GM23338 (cell line): ENCODE measurements at regions not wholly inside any gene's neighbourhood (a gene's known extent, or its start where the extent isn't known, plus 50 kb on each side); places are given as distances from the start of the nearest gene placed in this dataset.

Experiments used
- ATAC-seq: fragments of 200-7000 bp; cut with Tn5 transposase; 3 replicates; pipeline ENCODE4 v1.9.1; 2020
- DNase-seq: peaks from one replicate; pipeline ENCODE4 v3.0.0-alpha.2; 2015; ENCODE audit warnings: low spot score
- H2AFZ ChIP-seq: fragments of 200-600 bp; sonication (generic); 2 replicates; pipeline ENCODE4 v1.8.0; 2016; ENCODE audit warnings: antibody characterized with exemption, mild to moderate bottlenecking, moderate library complexity
- H3F3A ChIP-seq: fragments of 200-600 bp; sonication (generic); replicated peaks from 2 replicates; pipeline ENCODE4 v1.8.0; 2017; ENCODE audit warnings: antibody characterized with exemption, mixed run types, low read depth
- H3K27ac ChIP-seq: fragments of 200-600 bp; sonication (generic); 2 replicates; pipeline ENCODE4 v1.6.1; 2016; ENCODE audit warnings: low read depth
- H3K27me3 ChIP-seq: fragments of 200-600 bp; sonication (generic); 2 replicates; pipeline ENCODE4 v1.8.0; 2016; ENCODE audit warnings: mild to moderate bottlenecking, mixed run types, moderate library complexity; ENCODE audit not compliant: insufficient read depth
- H3K36me3 ChIP-seq: fragments of 200-600 bp; sonication (generic); 2 replicates; pipeline ENCODE4 v1.8.0; 2016; ENCODE audit warnings: mild to moderate bottlenecking; ENCODE audit not compliant: insufficient read depth
- H3K4me1 ChIP-seq: fragments of 200-600 bp; sonication (generic); 2 replicates; pipeline ENCODE4 v1.8.0; 2016; ENCODE audit warnings: mild to moderate bottlenecking, moderate library complexity; ENCODE audit not compliant: insufficient read depth
- H3K4me2 ChIP-seq: fragments of 200-600 bp; sonication (generic); 2 replicates; pipeline ENCODE4 v1.7.1; 2017; ENCODE audit warnings: mixed run types
- H3K4me3 ChIP-seq: fragments of 200-600 bp; sonication (generic); 2 replicates; pipeline ENCODE4 v1.6.1; 2016; ENCODE audit warnings: mixed run types
- H3K79me2 ChIP-seq: fragments of 200-600 bp; sonication (generic); replicated peaks from 2 replicates; pipeline ENCODE4 v1.8.0; 2017; ENCODE audit warnings: mild to moderate bottlenecking; ENCODE audit not compliant: insufficient read depth
- H3K9me2 ChIP-seq: fragments of 200-600 bp; sonication (generic); 2 replicates; pipeline ENCODE4 v1.8.0; 2017; ENCODE audit not compliant: insufficient read depth
- H4K20me1 ChIP-seq: fragments of 200-600 bp; sonication (generic); replicated peaks from 2 replicates; pipeline ENCODE4 v1.8.0; 2017; ENCODE audit warnings: mild to moderate bottlenecking; ENCODE audit not compliant: insufficient read depth
- H3K27ac Mint-ChIP-seq: 2 replicates; pipeline ENCODE4 v1.8.0; 2020; ENCODE audit warnings: inconsistent platforms, mild to moderate bottlenecking, moderate library complexity, mixed read lengths
- H3K27me3 Mint-ChIP-seq: 3 replicates; pipeline ENCODE4 v1.8.0; 2022; ENCODE audit warnings: low read depth, mild to moderate bottlenecking, moderate library complexity, mixed read lengths, inconsistent platforms; ENCODE audit not compliant: insufficient read depth, poor library complexity
- H3K36me3 Mint-ChIP-seq: 3 replicates; pipeline ENCODE4 v1.8.0; 2021; ENCODE audit warnings: low read depth, mild to moderate bottlenecking, inconsistent platforms, moderate library complexity, mixed read lengths
- H3K4me1 Mint-ChIP-seq: 3 replicates; pipeline ENCODE4 v1.8.0; 2020; ENCODE audit warnings: mild to moderate bottlenecking, inconsistent platforms, mixed read lengths
- H3K4me3 Mint-ChIP-seq: 3 replicates; pipeline ENCODE4 v1.8.0; 2021; ENCODE audit warnings: moderate library complexity, mild to moderate bottlenecking, inconsistent platforms, mixed read lengths
- H3K9me3 Mint-ChIP-seq: 3 replicates; pipeline ENCODE4 v1.8.0; 2020; ENCODE audit warnings: moderate library complexity, mild to moderate bottlenecking, inconsistent platforms, mixed read lengths
- CREB1 ChIP-seq: fragments of 250-450 bp; sonication (Bioruptor Pico); IDR thresholded peaks from 2 replicates; pipeline ENCODE4 v1.5.0; 2020; ENCODE audit warnings: low read depth, mild to moderate bottlenecking, moderate library complexity
- EZH2 ChIP-seq: fragments of 200-600 bp; sonication (generic); IDR thresholded peaks from one replicate; pipeline ENCODE4 v1.8.0; 2017; ENCODE audit warnings: antibody characterized with exemption, mild to moderate bottlenecking, low read depth; ENCODE audit not compliant: unreplicated experiment
- NANOG ChIP-seq: IDR thresholded peaks from 2 replicates; pipeline ENCODE4 v1.6.1; 2016; ENCODE audit warnings: antibody characterized with exemption, borderline replicate concordance
- POLR2AphosphoS5 ChIP-seq: IDR thresholded peaks from 2 replicates; pipeline ENCODE4 v1.6.1; 2016; ENCODE audit warnings: antibody characterized with exemption, low read depth
- STAT1 ChIP-seq: IDR thresholded peaks from one replicate; pipeline ENCODE4 v1.6.1; 2016; ENCODE audit warnings: antibody characterized with exemption; ENCODE audit not compliant: unreplicated experiment
- ZNF114 ChIP-seq: fragments of 250-450 bp; sonication (Bioruptor Pico); IDR thresholded peaks from 2 replicates; pipeline ENCODE4 v1.5.0; 2020; ENCODE audit warnings: mild to moderate bottlenecking, moderate library complexity
- ZNF331 ChIP-seq: fragments of 250-450 bp; sonication (Bioruptor Pico); IDR thresholded peaks from 2 replicates; pipeline ENCODE4 v1.5.0; 2020; ENCODE audit warnings: low read depth, mild to moderate bottlenecking, moderate library complexity
- TF ChIP-seq, protein P1 (sequence below): fragments of 250-450 bp; sonication (Bioruptor Pico); IDR thresholded peaks from 2 replicates; pipeline ENCODE4 v1.5.0; 2020; ENCODE audit warnings: mild to moderate bottlenecking, moderate library complexity
- TF ChIP-seq, protein P2 (sequence below), 2 experiments: fragments of 200-600 bp in 1 of 2; sonication (generic) in 1 of 2; conservative IDR thresholded peaks; 2 replicates each; pipeline versions ENCODE4 v1.5.1 to v1.6.1; 2016 to 2017; ENCODE audit warnings: antibody characterized with exemption in 2 of 2, low read depth in 2 of 2, mild to moderate bottlenecking in 2 of 2, moderate library complexity in 1 of 2
- TF ChIP-seq, protein P3 (sequence below): IDR thresholded peaks from 2 replicates; pipeline ENCODE4 v1.6.1; 2016; ENCODE audit warnings: antibody characterized with exemption

DNA sequence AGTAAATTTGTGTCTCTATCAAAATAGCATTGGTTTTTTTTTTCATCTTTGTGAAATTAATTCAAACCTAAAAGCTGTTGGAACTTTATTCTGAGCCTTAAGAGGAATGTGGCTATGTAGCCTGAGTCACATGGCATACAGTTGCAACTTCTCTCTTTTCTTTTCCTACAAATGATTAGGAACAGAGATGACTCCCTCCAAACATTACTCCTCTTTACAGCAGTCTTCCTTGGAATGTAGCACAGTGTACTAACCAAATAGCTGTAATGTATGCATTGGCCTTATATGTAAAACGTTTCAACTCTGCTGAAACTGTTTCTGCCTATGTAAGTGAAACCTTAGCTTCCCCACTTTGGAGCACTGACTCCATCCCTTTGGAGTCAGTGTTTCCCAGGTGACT, 100.9 kb upstream of the MAP1B start:
- H3K4me2 ChIP-seq, result no peak overlapping the region
- ATAC-seq, result no peak
- H3K27me3 ChIP-seq, result no peaks in the 10 kb centered on the region

DNA sequence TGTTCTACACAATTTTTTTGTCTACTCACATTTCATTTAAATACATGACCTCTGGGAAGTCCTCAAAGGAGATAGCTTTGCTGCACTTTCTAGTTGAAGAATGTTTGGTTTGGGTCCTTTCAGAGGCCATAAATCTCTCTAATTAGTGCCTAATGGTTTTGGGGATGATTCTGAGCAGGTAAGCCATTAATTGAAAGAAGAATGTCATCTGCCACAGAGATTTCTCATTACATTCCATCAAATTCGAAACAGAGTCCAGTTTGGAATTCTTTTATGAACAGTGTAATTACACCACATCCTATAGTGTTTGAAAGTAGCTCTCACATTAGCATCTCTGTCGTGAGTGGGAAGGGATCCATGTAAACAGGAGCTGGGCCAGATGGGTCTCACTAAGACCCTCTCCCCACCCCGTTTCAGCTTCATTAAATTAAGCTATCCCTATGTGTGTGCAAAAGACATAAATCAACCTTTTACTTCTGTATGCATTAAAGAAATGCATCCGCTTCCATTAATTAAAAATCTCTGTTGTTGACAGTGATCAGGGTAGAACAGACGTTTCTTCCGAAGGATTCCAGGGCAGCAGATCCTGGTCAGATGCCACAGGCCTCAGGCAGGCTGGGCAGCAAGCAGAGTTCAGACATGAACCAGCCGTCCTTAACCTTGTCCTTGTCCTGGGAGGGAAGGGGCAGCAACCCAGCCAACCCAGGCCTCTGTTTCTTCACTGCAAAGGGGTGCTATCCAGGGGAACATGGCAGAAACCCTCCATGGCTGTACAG, 99.8 kb upstream of the MAP1B start:
- Histone ChIP-seq H3K4me1 (peaks cover 19% of the 10 kb centered on the region; the same call in 1 of the 2 replicates), H2AFZ (no peak overlapping the region; the same call in 1 of the 2 replicates), H4K20me1 (no peaks in the 10 kb centered on the region), H3K4me2 (no peak overlapping the region), H3F3A (no peaks in the 10 kb centered on the region), H3K27me3 (no peaks in the 10 kb centered on the region), H3K4me3 (no peak overlapping the region), H3K36me3 (no peaks in the 10 kb centered on the region), H3K9me2 (peaks cover 12% of the 10 kb centered on the region; the same call in 1 of the 2 replicates), H3K27ac (no peak overlapping the region), H3K79me2 (no peaks in the 10 kb centered on the region)
- H3K36me3 Mint-ChIP-seq, result no peaks in the 10 kb centered on the region
- ATAC-seq (no peak), DNase-seq (no peak)
- H3K4me1 Mint-ChIP-seq, result peaks cover 21% of the 10 kb centered on the region
- H3K27me3 Mint-ChIP-seq, result no peaks in the 10 kb centered on the region
- H3K9me3 Mint-ChIP-seq, result no peaks in the 10 kb centered on the region
- no peak overlapping the region for H3K27ac Mint-ChIP-seq
- H3K4me3 Mint-ChIP-seq, result no peak overlapping the region
- TF ChIP-seq, protein P1, sequence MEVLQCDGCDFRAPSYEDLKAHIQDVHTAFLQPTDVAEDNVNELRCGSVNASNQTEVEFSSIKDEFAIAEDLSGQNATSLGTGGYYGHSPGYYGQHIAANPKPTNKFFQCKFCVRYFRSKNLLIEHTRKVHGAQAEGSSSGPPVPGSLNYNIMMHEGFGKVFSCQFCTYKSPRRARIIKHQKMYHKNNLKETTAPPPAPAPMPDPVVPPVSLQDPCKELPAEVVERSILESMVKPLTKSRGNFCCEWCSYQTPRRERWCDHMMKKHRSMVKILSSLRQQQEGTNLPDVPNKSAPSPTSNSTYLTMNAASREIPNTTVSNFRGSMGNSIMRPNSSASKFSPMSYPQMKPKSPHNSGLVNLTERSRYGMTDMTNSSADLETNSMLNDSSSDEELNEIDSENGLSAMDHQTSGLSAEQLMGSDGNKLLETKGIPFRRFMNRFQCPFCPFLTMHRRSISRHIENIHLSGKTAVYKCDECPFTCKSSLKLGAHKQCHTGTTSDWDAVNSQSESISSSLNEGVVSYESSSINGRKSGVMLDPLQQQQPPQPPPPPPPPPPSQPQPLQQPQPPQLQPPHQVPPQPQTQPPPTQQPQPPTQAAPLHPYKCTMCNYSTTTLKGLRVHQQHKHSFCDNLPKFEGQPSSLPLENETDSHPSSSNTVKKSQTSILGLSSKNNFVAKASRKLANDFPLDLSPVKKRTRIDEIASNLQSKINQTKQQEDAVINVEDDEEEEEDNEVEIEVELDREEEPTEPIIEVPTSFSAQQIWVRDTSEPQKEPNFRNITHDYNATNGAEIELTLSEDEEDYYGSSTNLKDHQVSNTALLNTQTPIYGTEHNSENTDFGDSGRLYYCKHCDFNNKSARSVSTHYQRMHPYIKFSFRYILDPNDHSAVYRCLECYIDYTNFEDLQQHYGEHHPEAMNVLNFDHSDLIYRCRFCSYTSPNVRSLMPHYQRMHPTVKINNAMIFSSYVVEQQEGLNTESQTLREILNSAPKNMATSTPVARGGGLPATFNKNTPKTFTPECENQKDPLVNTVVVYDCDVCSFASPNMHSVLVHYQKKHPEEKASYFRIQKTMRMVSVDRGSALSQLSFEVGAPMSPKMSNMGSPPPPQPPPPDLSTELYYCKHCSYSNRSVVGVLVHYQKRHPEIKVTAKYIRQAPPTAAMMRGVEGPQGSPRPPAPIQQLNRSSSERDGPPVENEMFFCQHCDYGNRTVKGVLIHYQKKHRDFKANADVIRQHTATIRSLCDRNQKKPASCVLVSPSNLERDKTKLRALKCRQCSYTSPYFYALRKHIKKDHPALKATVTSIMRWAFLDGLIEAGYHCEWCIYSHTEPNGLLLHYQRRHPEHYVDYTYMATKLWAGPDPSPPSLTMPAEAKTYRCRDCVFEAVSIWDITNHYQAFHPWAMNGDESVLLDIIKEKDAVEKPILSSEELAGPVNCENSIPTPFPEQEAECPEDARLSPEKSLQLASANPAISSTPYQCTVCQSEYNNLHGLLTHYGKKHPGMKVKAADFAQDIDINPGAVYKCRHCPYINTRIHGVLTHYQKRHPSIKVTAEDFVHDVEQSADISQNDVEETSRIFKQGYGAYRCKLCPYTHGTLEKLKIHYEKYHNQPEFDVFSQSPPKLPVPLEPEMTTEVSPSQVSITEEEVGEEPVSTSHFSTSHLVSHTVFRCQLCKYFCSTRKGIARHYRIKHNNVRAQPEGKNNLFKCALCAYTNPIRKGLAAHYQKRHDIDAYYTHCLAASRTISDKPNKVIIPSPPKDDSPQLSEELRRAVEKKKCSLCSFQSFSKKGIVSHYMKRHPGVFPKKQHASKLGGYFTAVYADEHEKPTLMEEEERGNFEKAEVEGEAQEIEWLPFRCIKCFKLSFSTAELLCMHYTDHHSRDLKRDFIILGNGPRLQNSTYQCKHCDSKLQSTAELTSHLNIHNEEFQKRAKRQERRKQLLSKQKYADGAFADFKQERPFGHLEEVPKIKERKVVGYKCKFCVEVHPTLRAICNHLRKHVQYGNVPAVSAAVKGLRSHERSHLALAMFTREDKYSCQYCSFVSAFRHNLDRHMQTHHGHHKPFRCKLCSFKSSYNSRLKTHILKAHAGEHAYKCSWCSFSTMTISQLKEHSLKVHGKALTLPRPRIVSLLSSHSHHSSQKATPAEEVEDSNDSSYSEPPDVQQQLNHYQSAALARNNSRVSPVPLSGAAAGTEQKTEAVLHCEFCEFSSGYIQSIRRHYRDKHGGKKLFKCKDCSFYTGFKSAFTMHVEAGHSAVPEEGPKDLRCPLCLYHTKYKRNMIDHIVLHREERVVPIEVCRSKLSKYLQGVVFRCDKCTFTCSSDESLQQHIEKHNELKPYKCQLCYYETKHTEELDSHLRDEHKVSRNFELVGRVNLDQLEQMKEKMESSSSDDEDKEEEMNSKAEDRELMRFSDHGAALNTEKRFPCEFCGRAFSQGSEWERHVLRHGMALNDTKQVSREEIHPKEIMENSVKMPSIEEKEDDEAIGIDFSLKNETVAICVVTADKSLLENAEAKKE (CRISPR knock-in tag), result no peak
- TF ChIP-seq NANOG, result no peak

More for the DNA sequence above, 100.9 kb upstream of the MAP1B start:
- peaks cover 21% of the 10 kb centered on the region for H3K4me1 Mint-ChIP-seq
- no peaks in the 10 kb centered on the region for H3K36me3 Mint-ChIP-seq
- no peak overlapping the region for H3K4me3 Mint-ChIP-seq
- Histone ChIP-seq H3K4me1 (peaks cover 19% of the 10 kb centered on the region; the same call in 1 of the 2 replicates), H2AFZ (no peak overlapping the region), H3K36me3 (no peaks in the 10 kb centered on the region), H3K4me3 (no peak overlapping the region), H3K27ac (no peak overlapping the region), H3K9me2 (peaks cover 16% of the 10 kb centered on the region; the same call in 1 of the 2 replicates), H3K79me2 (no peaks in the 10 kb centered on the region), H3F3A (no peaks in the 10 kb centered on the region), H4K20me1 (no peaks in the 10 kb centered on the region)
- no peak for DNase-seq
- no peak overlapping the region for H3K27ac Mint-ChIP-seq
- H3K9me3 Mint-ChIP-seq, result no peaks in the 10 kb centered on the region
- TF ChIP-seq ZNF114 (CRISPR knock-in tag), result no peak
- no peak for TF ChIP-seq EZH2
- TF ChIP-seq CREB1 (CRISPR knock-in tag), result no peak
- no peak for TF ChIP-seq NANOG
- TF ChIP-seq, protein P2, sequence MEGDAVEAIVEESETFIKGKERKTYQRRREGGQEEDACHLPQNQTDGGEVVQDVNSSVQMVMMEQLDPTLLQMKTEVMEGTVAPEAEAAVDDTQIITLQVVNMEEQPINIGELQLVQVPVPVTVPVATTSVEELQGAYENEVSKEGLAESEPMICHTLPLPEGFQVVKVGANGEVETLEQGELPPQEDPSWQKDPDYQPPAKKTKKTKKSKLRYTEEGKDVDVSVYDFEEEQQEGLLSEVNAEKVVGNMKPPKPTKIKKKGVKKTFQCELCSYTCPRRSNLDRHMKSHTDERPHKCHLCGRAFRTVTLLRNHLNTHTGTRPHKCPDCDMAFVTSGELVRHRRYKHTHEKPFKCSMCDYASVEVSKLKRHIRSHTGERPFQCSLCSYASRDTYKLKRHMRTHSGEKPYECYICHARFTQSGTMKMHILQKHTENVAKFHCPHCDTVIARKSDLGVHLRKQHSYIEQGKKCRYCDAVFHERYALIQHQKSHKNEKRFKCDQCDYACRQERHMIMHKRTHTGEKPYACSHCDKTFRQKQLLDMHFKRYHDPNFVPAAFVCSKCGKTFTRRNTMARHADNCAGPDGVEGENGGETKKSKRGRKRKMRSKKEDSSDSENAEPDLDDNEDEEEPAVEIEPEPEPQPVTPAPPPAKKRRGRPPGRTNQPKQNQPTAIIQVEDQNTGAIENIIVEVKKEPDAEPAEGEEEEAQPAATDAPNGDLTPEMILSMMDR (conservative IDR thresholded peaks at IDR 0.05; ENCODE audit: low read depth in 2 of 2), result no peak
- no peak for TF ChIP-seq ZNF331 (CRISPR knock-in tag)
- TF ChIP-seq, protein P3, sequence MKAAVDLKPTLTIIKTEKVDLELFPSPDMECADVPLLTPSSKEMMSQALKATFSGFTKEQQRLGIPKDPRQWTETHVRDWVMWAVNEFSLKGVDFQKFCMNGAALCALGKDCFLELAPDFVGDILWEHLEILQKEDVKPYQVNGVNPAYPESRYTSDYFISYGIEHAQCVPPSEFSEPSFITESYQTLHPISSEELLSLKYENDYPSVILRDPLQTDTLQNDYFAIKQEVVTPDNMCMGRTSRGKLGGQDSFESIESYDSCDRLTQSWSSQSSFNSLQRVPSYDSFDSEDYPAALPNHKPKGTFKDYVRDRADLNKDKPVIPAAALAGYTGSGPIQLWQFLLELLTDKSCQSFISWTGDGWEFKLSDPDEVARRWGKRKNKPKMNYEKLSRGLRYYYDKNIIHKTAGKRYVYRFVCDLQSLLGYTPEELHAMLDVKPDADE, result no peak
- TF ChIP-seq STAT1, result no peak
- TF ChIP-seq POLR2AphosphoS5, result no peak
- H3K27me3 Mint-ChIP-seq, result no peaks in the 10 kb centered on the region
